NB4 (cell line): ENCODE measurements at regions not wholly inside any gene's neighbourhood (a gene's known extent, or its start where the extent isn't known, plus 50 kb on each side); places are given as distances from the start of the nearest gene placed in this dataset.

Source experiments
- CTCF ChIP-seq: IDR thresholded peaks from one replicate; pipeline ENCODE4 v1.5.1; 2012; ENCODE audit warnings: low read depth, low read length
- POLR2A ChIP-seq: IDR thresholded peaks from 2 replicates; pipeline ENCODE4 v1.6.1; 2011; ENCODE audit warnings: mild to moderate bottlenecking; ENCODE audit not compliant: insufficient read length; ENCODE audit errors: extremely low read depth

- TF ChIP-seq CTCF (no peak), POLR2A (no peak)
Observed at GRCh38 chr11:57920971-57921370, 102.7 kb upstream of the OR9Q1 start.
